Activated CD4-positive, alpha-beta T cell treated with anti-CD3 and anti-CD28 coated beads, Interleukin-2, Interleukin-4, amounts not matched to agents 100 ng/mL and 50 ng/mL, durations not matched to agents 16 hours and 8 hours (primary cell): ENCODE measurements at regions not wholly inside any gene's neighbourhood (a gene's known extent, or its start where the extent isn't known, plus 50 kb on each side); places are given as distances from the start of the nearest gene placed in this dataset.
"Not testable (repeated sequence)": the region's sequence is repeated elsewhere in the genome, so short reads cannot be mapped to it uniquely, and the experiment has no call there.

Experiments
- DNase-seq: peaks from one replicate; pipeline ENCODE4 v3.0.0-alpha.2; 2020; ENCODE audit warnings: low spot score

DNA sequence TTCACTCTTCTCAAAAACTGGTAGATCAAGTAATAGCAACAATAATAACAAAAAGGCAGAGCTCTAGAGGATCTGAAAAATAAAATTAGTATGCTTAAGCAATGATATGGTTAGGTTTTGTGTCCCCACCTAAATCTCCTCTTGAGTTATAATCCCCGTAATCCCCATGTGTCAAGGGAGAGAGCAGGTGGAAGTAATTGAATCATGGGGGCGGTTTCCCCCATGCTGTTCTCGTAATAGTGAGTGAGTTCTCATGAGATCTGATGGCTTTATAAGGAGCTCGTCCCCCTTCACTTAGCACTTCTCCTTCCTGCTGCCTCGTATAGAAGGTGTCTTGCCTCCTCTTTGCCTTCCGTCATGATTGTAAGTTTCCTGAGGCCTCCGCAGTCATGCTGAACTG, 60.2 kb upstream of the ABHD2 start:
- no peak for DNase-seq

DNA sequence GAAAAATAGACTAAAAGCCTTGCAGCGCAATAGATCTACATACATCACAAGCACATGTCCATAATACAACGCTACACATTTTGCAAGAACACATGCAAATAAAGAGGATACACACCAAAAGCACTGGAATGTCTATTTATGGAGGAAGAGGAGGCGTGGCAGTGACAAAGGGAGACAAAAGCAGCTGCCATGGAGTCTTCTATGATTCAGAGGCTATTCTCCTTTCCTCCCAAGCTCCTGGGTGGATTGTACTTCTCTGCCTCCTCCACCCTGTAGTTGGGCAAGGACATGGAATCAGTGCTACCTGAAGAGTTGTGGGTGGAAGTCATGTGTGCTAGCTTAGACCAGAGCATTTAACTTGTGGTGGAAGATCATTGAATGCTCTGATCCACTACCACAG, 57.9 kb upstream of the ABHD2 start:
- no peak for DNase-seq

DNA sequence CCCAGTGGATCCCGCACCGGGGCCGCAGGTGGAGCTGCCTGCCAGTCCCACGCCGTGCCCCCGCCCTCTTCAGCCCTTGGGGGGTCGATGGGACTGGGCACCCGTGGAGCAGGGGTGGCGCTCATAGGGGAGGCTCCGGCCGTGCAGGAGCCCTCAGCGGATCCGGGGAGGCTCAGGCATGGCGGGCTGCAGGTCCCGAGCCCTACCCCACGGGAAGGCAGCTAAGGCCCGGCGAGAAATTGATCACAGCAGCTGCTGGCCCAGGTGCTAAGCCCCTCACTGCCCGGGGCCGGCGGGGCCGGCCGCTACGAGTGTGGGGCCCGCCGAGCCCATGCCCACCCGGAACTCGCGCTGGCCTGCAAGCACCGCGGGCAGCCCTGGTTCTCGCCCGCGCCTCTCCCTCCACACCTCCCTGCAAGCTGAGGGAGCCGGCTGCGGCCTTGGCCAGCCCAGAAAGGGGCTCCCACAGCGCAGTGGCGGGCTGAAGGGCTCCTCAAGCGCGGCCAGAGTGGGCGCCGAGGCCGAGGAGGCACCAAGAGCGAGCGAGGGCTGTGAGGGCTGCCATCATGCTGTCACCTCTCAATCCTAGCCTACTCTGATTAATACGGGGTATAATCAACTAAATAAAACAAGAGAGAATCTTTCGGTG, 56.5 kb upstream of the ABHD2 start:
- not testable (repeated sequence) for DNase-seq

DNA sequence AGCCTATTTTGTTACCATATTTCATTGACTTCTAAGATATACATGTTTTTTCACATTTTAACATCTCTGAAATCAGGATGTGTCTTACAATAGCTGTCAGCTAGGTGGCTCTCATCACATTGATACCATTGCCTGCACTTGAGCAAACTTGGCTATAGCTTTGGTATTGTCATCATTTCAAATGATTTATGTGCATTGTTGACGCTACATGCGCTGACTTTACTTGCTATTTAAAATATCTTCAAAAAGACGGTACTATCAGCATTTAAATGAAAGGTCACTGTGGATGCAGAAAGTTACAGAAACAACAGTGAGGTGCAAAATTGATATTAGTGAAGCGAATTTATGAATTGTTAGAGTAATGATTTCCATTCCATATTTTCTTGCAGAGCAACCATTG, 54.0 kb upstream of the ABHD2 start:
- DNase-seq, result no peak

GRCh38 chr15:89035150-89035549, 53.1 kb upstream of the ABHD2 start:
- no peak for DNase-seq

- no peak for DNase-seq
Observed at GRCh38 chr15:89035658-89036057, 52.6 kb upstream of the ABHD2 start.

DNA sequence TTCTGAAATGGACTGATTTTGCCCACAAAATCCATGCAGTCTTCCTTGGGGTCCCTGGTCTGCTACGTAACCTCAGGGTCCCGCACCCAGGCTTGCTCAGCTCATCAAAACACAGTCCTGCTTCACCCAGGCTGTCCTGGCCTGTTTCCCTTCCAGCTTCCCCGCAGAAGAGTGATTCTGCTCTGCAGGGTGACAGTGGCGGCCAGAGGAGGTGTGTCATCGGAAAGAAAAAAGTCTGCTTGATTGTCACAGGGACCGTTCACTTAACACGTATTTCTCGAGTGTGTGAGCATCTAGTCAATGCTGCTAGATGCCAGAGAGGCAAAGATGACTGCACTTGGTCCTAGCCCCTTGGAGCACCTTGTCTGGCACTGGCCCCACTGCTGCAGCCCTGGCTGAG, 50.1 kb upstream of the ABHD2 start:
- no peak for DNase-seq
